Superior temporal gyrus (tissue), 1 donor: ENCODE measurements at regions not wholly inside any gene's neighbourhood (a gene's known extent, or its start where the extent isn't known, plus 50 kb on each side); places are given as distances from the start of the nearest gene placed in this dataset.
"Not testable (repeated sequence)": the region's sequence is repeated elsewhere in the genome, so short reads cannot be mapped to it uniquely, and the experiment has no call there.

Experiments
- DNase-seq: peaks from one replicate; pipeline ENCODE4 v3.0.0-alpha.2; 2016; ENCODE audit errors: extremely low spot score

DNA sequence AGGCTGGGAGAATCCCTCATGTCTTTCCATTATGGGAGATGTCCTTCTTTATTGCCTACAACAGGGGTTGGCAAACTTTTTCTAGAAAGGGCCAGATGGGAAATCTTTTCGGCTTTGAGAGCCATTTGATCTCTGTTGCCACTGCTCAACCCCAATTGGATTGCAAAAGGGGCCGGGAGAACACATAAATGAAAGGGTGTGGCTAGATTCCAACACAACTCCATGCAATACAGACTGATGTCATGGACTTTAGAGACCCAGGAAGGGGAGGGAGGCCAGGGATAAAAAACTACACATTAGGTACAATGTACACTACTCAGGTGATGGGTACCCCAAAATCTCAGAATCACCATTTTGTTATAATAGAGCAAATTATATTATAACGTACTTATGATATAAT, 97.6 kb upstream of the SIM2 start:
- no peak for DNase-seq

DNA sequence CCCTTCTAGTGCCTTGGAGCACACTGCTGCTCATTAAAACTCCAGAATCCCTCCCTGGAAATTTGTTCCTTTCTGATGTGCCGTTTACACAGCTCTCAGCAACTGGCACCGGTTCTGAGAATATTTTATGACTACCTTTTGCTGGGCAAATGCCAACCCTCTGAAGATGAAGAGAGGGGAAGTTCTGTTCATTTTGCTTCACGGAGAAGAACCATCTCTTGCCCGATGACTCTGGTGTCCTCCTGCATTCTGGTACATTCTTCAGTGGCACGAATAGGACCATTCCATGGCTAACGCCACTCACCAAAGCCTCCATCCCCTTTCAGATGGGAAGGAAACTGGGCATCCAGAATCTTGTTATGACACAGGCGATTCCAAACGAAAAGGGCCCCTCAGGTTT, 96.2 kb upstream of the SIM2 start:
- DNase-seq, result no peak

DNA sequence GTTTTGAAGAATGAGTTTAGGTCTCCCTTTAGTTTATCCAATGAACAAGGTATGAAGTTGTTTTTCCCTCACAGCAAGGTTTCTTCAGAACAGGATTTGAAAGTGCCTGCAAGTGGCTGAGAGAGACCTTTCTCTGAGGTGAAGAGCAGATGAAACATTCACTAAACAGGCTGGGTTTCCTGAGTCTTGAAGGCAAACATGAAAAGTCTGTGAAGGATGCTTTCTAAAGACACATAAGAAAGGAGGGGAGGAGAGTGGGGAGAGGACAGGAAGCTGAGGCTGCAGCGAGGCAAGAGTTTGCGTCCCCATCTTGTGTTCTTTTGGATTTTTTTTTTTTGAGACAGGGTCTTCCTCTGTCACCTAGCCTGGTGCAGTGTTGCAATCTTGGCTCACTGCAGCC, 95.7 kb upstream of the SIM2 start:
- no peak for DNase-seq

DNA sequence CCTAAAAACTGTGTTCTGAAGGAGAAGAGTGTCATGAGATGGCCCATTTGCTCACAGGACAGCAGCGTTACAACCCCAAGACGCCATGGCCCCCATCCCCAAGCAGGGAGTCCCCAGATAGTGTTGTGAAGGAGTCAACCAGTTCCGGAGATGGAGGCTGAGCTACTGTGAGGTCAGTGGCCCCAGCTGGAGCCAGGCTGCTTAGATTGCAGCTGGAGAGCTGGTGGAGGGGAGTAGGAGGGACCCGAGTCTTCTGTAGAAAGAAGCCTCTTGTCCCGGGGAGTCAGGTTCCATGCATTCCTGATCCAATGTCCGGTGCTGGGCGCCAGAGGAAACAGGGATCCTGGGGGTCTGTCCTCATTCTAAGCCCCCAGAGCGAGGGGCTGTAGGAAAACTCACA, 93.5 kb upstream of the SIM2 start:
- DNase-seq, result no peak

DNA sequence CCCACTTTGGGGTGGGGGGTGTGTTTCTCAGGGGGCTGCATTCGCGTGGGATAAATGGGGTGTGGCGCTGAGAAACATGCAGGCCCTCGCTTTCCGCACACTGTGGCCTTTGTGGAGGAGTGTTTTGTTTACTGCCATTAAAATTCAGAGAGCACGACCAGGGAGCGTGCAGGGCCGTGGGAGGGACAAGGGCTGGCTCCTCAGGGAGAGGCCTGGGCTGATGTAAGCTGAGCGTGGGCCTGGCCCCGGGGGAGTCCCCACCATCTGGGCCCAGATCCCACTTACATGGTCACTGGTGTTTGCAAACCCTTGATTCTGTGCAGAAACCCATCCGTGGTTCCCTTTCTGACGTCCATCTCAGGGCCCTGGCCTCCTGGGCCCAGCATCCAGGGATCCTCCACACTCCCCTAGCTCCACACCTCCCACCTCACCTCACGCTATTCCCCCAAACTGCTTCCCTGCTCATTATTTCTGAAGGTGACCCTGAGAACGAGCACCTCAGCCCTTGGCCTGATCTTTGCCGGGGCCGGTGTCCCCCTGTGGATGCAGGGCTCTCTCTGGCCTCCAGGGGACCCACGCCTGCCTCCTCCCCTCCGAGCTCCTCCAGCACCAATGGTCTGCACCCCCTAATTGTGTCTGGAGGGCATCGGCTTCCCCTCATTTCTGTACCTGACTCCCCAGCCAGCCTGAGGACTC, 92.5 kb upstream of the SIM2 start:
- no peak for DNase-seq

DNA sequence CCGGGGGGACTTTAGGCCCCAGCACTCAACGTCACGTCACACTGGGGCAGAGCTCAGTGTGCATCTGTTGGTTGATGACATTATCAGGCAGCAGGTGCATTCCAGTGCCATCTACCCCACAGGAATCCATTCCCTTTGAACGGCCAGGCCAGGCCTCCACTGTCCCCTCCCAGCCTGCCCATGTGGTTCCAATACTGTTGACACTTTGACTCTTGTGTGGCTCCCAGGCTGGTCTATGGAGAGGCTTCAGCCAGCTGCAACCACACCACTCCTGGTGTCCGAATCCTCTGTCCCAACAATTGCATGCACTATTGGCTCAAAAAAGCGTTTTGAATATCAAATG, 92.0 kb upstream of the SIM2 start:
- no peak for DNase-seq

DNA sequence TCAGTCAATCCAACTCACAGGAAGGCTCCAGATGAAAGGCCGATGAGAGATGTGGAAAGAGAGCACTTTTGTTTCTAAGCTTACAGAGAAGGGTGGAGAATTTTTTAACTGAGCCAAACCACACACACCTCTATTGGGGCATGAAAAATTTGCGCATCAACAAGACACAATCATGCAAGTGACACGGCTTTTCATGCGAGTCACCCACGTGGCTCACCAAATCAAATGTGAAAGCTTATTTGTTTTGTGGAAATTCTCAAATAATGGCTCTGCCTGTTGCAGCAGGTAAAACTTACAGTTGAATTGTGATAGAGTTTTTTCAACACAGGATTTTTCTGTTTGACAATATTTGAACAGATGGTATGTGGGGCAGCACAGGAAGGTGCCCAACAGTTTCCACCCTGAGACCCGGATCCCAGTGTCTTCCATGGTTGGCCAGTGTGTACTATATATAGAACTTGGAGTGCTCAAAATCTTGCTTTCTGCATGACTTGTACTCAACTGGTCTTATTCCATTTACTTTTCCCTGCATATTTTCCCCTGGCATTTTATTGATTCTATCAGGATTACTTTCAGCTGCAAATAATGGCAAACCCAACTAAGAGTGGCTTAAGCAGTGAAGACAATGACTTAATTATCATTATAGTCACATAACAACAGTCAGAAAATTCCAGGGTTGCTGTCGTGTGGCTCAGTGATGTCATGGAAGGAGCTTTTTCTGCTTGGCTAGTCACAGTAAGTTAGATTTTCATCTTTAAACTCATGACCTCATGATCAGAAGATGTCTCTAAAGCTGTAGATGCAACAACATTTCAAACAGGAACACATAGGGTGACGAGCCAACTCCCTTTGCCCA, 90.6 kb upstream of the SIM2 start:
- no peak for DNase-seq

DNA sequence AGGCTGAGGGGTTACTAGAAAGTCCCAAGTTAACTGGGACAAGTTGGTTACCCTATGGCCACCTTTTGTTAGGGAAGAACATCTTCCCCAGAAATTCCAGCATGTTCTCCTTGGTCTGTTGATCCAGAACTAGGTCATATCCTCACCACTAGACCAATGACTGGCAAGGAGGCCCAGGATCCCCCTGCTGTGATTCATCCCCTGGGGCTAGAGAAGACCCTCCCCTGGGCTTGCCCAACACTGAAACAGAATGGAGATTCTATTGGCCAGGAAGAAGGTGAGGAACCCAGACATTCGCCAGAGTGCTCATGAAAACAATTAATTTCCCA, 90.1 kb upstream of the SIM2 start:
- DNase-seq, result no peak

DNA sequence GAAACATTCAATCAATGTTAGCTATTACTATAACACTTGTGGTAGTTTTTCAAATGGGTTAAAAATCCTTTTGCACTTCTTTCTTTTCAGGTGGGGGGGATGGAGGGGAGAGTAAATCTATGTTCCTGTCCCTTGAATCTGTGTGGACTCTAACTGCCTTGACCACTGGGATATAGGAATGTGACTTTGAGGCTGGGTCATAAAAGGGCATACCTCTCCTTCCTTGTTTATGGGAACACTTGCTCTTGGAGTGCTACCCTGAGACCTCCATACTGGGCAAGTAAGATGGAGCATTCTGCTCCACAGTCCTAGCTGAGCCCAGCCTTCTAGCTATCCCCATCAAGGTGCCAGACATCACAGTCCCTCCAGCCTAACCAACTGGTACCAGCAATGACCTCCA, 89.3 kb upstream of the SIM2 start:
- no peak for DNase-seq

DNA sequence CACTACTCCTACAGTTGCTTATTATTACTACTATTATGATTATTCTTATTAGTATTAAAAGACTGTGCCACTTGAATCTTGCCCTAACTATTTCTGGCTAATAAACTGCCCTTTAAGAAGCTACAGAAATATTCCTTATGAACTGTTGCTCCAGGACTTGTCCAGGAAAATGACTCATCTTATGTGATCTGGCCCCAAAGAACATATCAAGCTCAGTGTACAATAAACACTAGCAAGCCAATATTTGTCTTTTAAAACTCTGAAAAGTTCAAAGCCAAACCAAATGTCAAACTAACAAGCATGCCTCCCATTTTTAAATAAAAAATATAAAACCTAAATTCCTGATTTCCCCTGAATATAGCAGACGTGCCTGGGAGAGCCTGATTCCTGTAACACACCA, 88.7 kb upstream of the SIM2 start:
- DNase-seq, result no peak

DNA sequence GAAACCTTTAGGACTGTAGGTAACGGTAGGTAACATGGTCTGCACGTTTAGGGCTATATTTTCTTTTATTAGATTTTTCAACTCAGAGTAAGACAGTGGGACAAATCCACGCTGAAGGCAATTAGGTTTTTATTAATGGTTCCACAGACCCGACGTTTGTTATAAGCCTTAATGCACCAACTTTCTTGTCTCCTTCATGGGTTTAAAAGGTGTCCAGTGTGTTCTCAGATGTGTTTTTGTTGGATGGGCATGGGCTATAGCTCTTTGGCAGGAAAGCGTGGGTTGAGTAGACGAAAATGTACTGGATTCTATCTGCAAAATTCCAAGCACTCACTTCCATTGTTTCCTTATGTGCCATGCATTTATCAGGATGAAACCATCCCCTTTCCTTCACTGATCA, 88.0 kb upstream of the SIM2 start:
- DNase-seq, result no peak

DNA sequence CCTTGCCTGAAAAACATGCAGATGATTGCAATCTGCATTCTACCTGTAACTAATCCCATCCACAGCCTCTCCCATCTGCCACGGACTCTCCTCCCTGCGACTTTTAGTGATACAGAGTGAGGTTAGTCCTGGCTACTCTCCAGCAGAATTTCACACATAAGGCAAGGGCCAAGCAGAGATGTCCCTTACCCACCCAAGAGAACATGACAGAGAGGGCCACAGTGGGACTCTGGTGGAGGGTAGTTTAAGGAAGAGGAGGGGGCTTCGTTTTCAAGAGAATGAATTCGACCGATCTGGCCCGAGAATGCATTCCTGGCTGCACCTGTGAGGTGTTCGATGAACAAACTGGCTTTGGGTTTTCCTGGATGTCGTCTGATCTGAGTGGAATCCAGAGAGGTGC, 87.5 kb upstream of the SIM2 start:
- no peak for DNase-seq

DNA sequence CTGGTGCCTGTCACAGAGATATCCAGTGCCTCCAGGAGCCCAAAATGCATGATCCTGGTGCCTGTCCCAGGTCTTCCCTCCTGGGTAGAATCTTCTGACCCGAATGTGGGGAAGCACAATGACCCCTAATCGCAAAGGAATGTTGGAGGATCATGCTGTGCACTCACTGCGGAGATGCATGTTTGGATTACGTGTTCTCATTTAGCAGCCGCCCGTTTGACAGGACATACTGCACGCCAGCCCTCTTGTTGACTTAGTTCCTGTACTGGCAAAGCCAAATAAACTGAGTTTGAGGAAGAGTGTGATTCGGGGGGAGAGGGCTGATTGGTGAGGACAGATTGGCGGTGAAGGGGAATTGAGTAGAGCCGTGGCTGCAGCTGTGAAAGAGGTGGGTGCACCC, 85.9 kb upstream of the SIM2 start:
- DNase-seq, result no peak

DNA sequence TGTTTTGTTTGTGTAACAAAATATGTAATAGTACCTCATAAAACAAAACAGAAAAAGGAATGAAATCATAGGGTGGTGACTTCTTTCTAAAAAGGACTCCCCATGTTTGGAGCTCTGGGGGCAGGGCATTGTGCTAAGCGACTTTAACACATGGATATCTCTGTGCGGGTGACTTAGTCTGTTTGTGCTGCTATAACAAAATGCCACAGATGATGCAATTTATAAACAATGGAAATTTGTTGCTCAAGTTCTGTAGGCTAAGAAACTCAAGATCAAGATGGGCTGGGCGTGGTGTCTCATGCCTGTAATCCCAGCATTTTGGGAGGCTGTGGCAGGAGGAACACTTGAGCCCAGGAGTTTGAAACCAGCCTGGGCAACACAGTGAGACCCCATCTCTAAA, 85.4 kb upstream of the SIM2 start:
- DNase-seq, result no peak

DNA sequence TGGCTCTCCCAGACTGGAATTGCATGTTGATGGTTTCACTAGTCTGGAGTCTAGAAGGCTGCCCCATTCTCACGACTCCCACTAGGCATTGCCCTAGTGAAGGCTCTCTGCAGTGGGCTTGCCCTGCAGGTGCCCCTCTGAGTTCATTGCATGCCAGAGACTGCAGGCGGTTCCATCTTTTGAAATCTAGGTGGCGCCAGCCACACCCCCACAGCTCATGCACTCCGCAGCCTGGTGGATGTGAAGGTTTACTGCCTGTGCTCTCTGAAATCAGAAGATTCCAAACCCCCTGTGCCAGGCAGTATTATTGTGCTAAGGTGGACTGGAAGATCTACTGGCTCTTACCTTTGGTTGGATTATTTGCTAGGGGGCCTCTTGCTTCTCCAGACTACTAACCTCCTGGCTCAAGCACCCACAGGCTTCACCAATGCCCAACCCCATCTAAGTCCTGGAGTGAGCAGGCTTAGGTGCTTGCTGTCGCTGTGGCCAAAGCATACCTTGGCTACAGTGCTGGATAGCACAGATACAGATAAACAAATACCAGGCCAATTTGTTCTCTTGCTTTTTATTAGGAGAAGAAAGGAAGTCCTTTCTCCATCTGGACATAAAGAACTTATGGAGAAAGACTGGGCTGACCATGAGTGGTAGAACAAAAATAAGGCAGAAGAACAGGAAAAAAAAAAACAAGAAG, 83.5 kb upstream of the SIM2 start:
- DNase-seq, result no peak

DNA sequence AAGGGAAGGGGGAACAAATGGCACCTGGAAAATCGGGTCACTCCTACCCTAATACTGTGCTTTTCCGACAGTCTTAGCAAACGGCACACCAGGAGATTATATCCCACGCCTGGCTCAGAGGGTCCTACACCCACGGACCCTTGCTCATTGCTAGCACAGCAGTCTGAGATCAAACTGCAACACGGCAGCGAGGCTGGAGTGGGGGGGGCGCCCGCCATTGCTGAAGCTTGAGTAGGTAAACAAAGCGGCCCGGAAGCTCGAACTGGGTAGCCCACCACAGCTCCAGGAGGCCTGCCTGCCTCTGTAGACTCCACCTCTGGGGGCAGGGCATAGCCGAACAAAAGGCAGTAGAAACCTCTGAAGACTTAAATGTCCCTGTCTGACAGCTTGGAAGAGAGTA, 82.1 kb upstream of the SIM2 start:
- not testable (repeated sequence) for DNase-seq

DNA sequence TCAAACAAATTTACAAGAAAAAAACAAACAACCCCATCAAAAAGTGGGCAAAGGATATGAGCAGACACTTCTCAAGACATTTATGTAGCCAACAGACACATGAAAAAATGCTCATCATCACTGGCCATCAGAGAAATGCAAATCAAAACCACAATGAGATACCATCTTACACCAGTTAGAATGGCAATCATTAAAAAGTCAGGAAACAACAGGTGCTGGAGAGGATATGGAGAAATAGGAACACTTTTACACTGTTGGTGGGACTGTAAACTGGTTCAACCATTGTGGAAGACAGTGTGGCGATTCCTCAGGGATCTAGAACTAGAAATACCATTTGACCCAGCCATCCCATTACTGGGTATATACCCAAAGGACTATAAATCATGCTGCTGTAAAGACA, 77.1 kb upstream of the SIM2 start:
- not testable (repeated sequence) for DNase-seq

DNA sequence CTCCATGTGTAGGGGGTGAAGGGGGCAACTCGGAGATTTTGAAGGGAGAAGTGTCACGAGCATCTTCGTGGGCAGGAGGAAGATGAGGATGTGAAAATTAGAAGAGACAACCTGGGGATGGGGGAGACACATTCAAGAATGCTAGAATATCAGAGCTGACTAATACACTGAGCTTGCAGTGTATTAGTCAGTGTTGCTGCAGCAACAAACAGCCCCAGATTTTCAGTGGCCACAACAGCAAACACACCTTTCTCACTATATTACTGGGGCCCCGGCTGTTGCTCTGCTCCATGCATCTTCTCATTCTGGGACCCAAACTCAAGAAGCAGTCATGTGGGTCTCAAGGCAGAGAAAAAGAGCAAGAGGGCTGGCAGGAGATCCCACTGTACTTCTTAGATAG, 74.8 kb upstream of the SIM2 start:
- DNase-seq, result no peak

DNA sequence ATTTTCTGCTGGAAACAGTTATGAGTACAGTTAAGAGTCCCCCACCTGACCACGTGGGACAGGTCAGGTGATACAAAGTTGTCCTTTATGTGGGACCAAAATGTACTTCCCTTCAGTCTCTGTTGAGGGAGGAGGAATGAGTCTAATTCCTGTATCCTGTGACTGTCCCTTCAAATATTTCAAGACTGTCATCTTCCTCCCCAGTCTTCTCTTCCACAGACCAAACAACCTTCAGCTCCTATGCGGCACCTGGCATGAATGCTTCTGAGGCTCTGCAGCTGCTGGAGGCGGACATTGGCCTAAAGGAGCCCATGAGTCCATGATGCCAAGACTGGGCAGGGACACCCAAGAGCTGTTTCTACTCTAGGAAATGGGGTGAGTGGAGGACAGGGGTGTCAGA, 72.1 kb upstream of the SIM2 start:
- no peak for DNase-seq

DNA sequence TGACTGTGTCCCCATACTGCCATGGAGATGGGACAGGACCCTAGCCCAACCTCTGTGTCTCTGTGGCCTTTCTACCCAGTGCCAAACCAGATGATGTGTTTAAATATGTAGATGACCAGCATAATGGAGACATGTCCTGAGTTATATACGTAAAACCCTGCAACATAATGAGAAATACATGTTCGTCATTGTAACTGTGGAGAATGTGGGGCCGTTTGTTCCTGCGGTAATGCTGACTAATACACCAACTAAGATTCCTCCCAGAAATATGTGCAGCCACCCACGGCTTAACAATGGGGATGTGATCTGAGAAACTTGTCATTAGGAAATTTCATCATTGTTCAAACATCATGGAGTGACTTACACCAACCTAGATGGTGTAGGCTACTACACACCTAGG, 71.7 kb upstream of the SIM2 start:
- no peak for DNase-seq

DNA sequence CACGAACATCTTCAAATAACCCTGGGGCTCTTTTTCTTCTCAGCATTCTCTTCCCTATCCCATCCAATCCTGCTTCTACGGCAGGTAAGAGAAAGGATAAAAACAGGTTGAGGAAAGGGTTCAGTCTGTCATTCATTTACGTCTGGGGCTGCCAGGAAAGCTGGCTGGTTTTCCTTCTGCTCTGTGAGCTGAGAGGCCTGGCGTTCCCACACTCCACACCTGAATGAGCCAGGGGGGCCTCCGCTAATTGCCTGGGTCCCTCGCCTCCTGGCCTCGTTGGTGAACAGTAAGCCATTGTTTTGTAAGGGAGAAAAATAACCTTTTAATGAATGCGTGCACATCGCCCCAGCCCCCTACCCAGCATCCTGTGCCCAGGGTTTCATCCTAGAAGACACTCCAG, 70.8 kb upstream of the SIM2 start:
- no peak for DNase-seq

DNA sequence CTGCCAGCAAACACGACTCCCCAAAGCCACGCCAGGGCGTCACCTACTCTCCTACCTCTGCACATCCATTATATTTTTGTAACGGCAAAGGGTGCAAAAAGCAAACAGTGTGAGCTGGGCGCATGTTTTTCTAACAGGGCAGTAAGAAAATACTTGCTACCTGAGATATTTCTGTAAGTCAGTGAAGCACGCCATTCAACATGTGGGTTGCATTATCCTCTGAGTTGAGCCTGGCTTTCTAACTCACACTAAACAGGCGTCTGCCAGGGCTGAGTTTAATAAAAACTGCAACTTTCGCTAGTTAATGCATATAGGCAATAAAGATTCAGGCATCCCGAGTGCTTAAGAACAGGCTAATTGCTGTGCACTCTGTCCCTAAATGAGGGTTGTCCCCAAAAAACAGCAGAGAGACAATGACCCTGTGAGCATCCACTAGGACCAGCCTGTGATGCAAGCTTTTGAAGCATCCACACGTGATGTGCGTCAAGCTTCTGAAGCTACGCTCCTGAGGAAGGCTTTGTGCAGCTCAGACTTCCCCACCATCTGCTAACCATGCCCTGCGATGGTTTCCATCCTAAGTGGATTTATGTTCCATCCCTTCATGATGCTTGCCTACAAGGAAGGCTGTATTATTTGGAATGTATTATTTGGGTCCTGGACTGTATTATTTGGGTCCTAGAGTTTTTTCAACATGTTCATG, 70.0 kb upstream of the SIM2 start:
- no peak for DNase-seq
